SK-N-SH (cell line): ENCODE measurements at regions not wholly inside any gene's neighbourhood (a gene's known extent, or its start where the extent isn't known, plus 50 kb on each side); places are given as distances from the start of the nearest gene placed in this dataset.

ENCODE experiments used
- CTCF ChIA-PET: fragments of 300-600, 350-600 bp; formaldehyde crosslinking; extraction: SDS; loops from one replicate; lab custom pipeline; 2021; lab: Yijun Ruan, JAX
- POLR2A ChIA-PET: fragments of 350-600 bp; sonication (Branson Sonifier 250); formaldehyde crosslinking; extraction: SDS; loops from one replicate; lab custom pipeline; 2020; ENCODE audit warnings: antibody characterized with exemption, inconsistent platforms; lab: Yijun Ruan, JAX
- DNase-seq: peaks from one replicate; pipeline ENCODE4 v3.0.0; 2012
- H2AFZ ChIP-seq: fragments of 200-600 bp; sonication (generic); 2 replicates; pipeline ENCODE4 v1.8.1; 2016; ENCODE audit warnings: antibody characterized with exemption, mild to moderate bottlenecking, low read depth
- H3F3A ChIP-seq: fragments of 200-600 bp; sonication (generic); replicated peaks from 2 replicates; pipeline ENCODE3; 2016; ENCODE audit warnings: antibody characterized with exemption, mild to moderate bottlenecking; ENCODE audit not compliant: insufficient read depth
- H3K27ac ChIP-seq, 2 experiments: fragments of 200-500 bp in 1 of 2; fragments of 200-600 bp in 1 of 2; sonication (Bioruptor generic) in 1 of 2; sonication (generic), shearing (Covaris generic) in 1 of 2; 2 replicates each; pipeline versions ENCODE4 v1.5.1 to v1.6.1; 2014 to 2016; ENCODE audit warnings: low read depth in 2 of 2, inconsistent platforms in 1 of 2, low read length in 1 of 2, mild to moderate bottlenecking in 1 of 2, mixed read lengths in 1 of 2
- H3K27me3 ChIP-seq: fragments of 200-600 bp; sonication (generic), shearing (Covaris generic); 2 replicates; pipeline ENCODE4 v1.6.1; 2016; ENCODE audit warnings: mixed run types; ENCODE audit not compliant: insufficient read depth
- H3K36me3 ChIP-seq, 2 experiments: fragments of 200-500 bp in 1 of 2; fragments of 200-600 bp in 1 of 2; sonication (Bioruptor generic) in 1 of 2; sonication (generic) in 1 of 2; replicated peaks in 1 of 2; 2 replicates each; pipeline versions ENCODE3 to v1.5.1; 2014 to 2016; ENCODE audit warnings: low read length in 1 of 2, mild to moderate bottlenecking in 1 of 2; ENCODE audit not compliant: insufficient read depth in 2 of 2, control insufficient read depth in 1 of 2
- H3K4me1 ChIP-seq, 2 experiments: fragments of 200-500 bp in 1 of 2; fragments of 200-600 bp in 1 of 2; sonication (Bioruptor generic) in 1 of 2; sonication (generic), shearing (Covaris generic) in 1 of 2; 2 replicates each; pipeline versions ENCODE4 v1.5.1 to v1.6.1; 2014 to 2016; ENCODE audit warnings: low read depth in 1 of 2, low read length in 1 of 2, mixed run types in 1 of 2; ENCODE audit not compliant: insufficient read depth in 2 of 2, control insufficient read depth in 1 of 2
- H3K4me2 ChIP-seq: fragments of 200-600 bp; sonication (generic), shearing (Covaris generic); 2 replicates; pipeline ENCODE4 v1.6.1; 2017; ENCODE audit warnings: mixed run types
- H3K4me3 ChIP-seq, 2 experiments: fragments of 200-500 bp in 1 of 2; fragments of 200-600 bp in 1 of 2; sonication (Bioruptor generic) in 1 of 2; sonication (generic), shearing (Covaris generic) in 1 of 2; 2 replicates each; pipeline versions ENCODE4 v1.5.1 to v1.8.1; 2014 to 2016; ENCODE audit warnings: low read depth in 2 of 2, inconsistent platforms in 1 of 2, low read length in 1 of 2, mild to moderate bottlenecking in 1 of 2, mixed read lengths in 1 of 2, moderate library complexity in 1 of 2
- H3K79me2 ChIP-seq: fragments of 200-600 bp; sonication (generic); 2 replicates; pipeline ENCODE4 v1.8.1; 2017; ENCODE audit warnings: mild to moderate bottlenecking; ENCODE audit not compliant: insufficient read depth
- H3K9ac ChIP-seq: fragments of 200-600 bp; sonication (generic); 2 replicates; pipeline ENCODE4 v1.6.1; 2017; ENCODE audit warnings: mixed run types
- H3K9me2 ChIP-seq: fragments of 200-600 bp; sonication (generic); 2 replicates; pipeline ENCODE4 v1.6.1; 2017; ENCODE audit warnings: mixed run types
- H3K9me3 ChIP-seq: fragments of 200-600 bp; sonication (generic); 2 replicates; pipeline ENCODE4 v1.6.1; 2017; ENCODE audit warnings: mixed run types, mild to moderate bottlenecking, moderate library complexity
- H4K20me1 ChIP-seq: fragments of 200-600 bp; sonication (generic); 2 replicates; pipeline ENCODE4 v1.6.1; 2017; ENCODE audit warnings: mild to moderate bottlenecking, mixed run types; ENCODE audit not compliant: insufficient read depth
- CHD2 ChIP-seq: fragments of 150-350 bp; IDR thresholded peaks from 2 replicates; pipeline ENCODE4 v1.6.1; 2018; ENCODE audit warnings: low read length; ENCODE audit not compliant: partially characterized antibody
- EP300 ChIP-seq, 2 experiments: IDR thresholded peaks; 2 replicates each; pipeline versions ENCODE4 v1.4.0 to v1.6.1; 2012; ENCODE audit warnings: borderline replicate concordance in 1 of 2, low read depth in 1 of 2, low read length in 1 of 2
- EZH2phosphoT487 ChIP-seq: fragments of 200-600 bp; sonication (generic); IDR thresholded peaks from 2 replicates; pipeline ENCODE4 v1.6.1; 2017; ENCODE audit warnings: low read depth, mixed run types, mild to moderate bottlenecking, antibody characterized with exemption, moderate library complexity, borderline replicate concordance
- FOXJ3 ChIP-seq: sonication (generic); formaldehyde crosslinking; IDR thresholded peaks from 2 replicates; pipeline ENCODE4 v1.5.1; 2020; ENCODE audit warnings: mild to moderate bottlenecking, missing genetic modification reagents
- GABPA ChIP-seq: IDR thresholded peaks from 2 replicates; pipeline ENCODE4 v1.4.0; 2012; ENCODE audit warnings: low read depth, mild to moderate bottlenecking
- GATA2 ChIP-seq: sonication (generic); formaldehyde crosslinking; IDR thresholded peaks from 2 replicates; pipeline ENCODE4 v1.5.0; 2020; ENCODE audit warnings: mild to moderate bottlenecking, missing genetic modification reagents
- JUND ChIP-seq: IDR thresholded peaks from 2 replicates; pipeline ENCODE4 v1.4.0; 2012
- NFIC ChIP-seq: IDR thresholded peaks from 2 replicates; pipeline ENCODE4 v1.4.0; 2012; ENCODE audit warnings: borderline replicate concordance
- NRF1 ChIP-seq: IDR thresholded peaks from 2 replicates; pipeline ENCODE4 v1.6.1; 2012; ENCODE audit warnings: low read depth, mild to moderate bottlenecking, low read length
- POLR2AphosphoS5 ChIP-seq: IDR thresholded peaks from 2 replicates; pipeline ENCODE4 v1.6.1; 2012; ENCODE audit warnings: low read depth, low read length
- RCOR1 ChIP-seq: fragments of 150-350 bp; IDR thresholded peaks from 2 replicates; pipeline ENCODE4 v1.6.1; 2017; ENCODE audit warnings: antibody characterized with exemption, low read length
- RXRA ChIP-seq: IDR thresholded peaks from 2 replicates; pipeline ENCODE4 v1.4.0; 2012; ENCODE audit warnings: low read depth, mild to moderate bottlenecking, borderline replicate concordance
- SMC3 ChIP-seq: IDR thresholded peaks from 2 replicates; pipeline ENCODE4 v1.6.1; 2012; ENCODE audit warnings: low read depth, low read length, improper control_type of control experiment
- TCF12 ChIP-seq: IDR thresholded peaks from 2 replicates; pipeline ENCODE4 v1.4.0; 2012
- WGBS: methylation state at CpG from one replicate; pipeline ENCODE4 v1.1.6; 2017; ENCODE audit warnings: low lambda C conversion rate; 5-methylcytosine and 5-hydroxymethylcytosine counted together
- TF ChIP-seq, protein P1 (sequence below): fragments of 150-350 bp; IDR thresholded peaks from 2 replicates; pipeline ENCODE4 v1.6.1; 2016; ENCODE audit warnings: mild to moderate bottlenecking, low read depth, low read length
- TF ChIP-seq, protein P2 (sequence below): IDR thresholded peaks from 2 replicates; pipeline ENCODE4 v1.6.1; 2012; ENCODE audit warnings: mild to moderate bottlenecking, low read depth, low read length, moderate library complexity

DNA sequence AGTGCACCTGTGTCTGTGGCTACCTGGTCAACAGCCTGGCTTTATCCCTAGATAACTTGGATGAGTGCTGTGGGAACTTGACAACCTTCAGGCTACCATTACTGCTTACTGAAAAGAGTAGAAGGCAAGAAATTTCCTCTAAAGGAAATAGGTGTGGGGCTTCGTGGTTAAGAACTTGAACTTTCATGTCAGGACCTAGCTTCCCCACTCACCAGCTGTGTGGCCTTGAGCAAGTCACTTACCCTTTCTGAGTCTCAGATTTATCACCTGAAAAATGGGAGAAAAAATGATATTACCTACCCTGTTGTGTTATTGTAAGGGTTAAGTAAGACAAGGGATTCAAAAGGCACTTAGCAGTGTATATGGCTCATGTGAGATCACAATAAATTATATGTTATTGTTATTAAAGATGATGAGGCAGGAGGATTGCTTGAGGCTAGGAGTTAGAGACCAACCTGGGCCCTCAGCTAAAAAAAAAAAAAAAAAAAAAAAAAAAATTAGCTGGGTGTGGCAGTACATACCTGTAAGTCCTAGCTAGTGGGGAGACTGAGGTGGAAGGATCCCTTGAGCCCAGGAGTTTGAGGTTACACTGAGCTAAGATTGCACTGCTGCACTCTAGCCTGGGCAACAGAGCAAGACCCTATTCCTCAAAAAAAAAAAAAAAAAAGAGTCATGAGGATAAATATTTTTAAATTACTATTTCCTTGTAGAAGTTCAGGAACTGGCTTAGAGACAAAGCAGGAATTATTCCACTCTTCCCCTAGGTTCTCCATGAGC, 97.0 kb upstream of the SPRY4 start:
- DNase-seq = no peak
- POLR2A ChIA-PET = interaction anchor here (0.8 kb wide), 1 partner anchor 9 kb away, joined by 4 read pairs; no protein-coding TSS in a partner anchor
- Histone ChIP-seq H4K20me1 (no peaks in the 10 kb centered on the region), H3K9ac (no peak overlapping the region), H3K9me2 (no peaks in the 10 kb centered on the region), H3K27me3 (no peaks in the 10 kb centered on the region), H3K79me2 (no peaks in the 10 kb centered on the region), H3F3A (peaks cover 18% of the 10 kb centered on the region), H3K4me1 (peaks cover 15 to 34% of the 10 kb centered on the region in 2 experiments), H3K4me3 (no peak overlapping the region), H3K4me2 (peak overlapping the region; percentile 43; the same call in 1 of the 2 replicates), H2AFZ (no peak overlapping the region), H3K9me3 (no peaks in the 10 kb centered on the region), H3K27ac (peak overlapping the region in 1 of 2 experiments; percentile 68; a peak in 2 of 4 replicates), H3K36me3 (no peaks in the 10 kb centered on the region)
- CTCF ChIA-PET = interaction anchor here (1.0 to 2.0 kb wide), 3 partner anchors 11 to 446 kb away, joined by 3 to 7 read pairs (median 4); no protein-coding TSS in a partner anchor
- TF ChIP-seq, protein P1, sequence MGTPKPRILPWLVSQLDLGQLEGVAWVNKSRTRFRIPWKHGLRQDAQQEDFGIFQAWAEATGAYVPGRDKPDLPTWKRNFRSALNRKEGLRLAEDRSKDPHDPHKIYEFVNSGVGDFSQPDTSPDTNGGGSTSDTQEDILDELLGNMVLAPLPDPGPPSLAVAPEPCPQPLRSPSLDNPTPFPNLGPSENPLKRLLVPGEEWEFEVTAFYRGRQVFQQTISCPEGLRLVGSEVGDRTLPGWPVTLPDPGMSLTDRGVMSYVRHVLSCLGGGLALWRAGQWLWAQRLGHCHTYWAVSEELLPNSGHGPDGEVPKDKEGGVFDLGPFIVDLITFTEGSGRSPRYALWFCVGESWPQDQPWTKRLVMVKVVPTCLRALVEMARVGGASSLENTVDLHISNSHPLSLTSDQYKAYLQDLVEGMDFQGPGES = no peak
- TF ChIP-seq, protein P2, sequence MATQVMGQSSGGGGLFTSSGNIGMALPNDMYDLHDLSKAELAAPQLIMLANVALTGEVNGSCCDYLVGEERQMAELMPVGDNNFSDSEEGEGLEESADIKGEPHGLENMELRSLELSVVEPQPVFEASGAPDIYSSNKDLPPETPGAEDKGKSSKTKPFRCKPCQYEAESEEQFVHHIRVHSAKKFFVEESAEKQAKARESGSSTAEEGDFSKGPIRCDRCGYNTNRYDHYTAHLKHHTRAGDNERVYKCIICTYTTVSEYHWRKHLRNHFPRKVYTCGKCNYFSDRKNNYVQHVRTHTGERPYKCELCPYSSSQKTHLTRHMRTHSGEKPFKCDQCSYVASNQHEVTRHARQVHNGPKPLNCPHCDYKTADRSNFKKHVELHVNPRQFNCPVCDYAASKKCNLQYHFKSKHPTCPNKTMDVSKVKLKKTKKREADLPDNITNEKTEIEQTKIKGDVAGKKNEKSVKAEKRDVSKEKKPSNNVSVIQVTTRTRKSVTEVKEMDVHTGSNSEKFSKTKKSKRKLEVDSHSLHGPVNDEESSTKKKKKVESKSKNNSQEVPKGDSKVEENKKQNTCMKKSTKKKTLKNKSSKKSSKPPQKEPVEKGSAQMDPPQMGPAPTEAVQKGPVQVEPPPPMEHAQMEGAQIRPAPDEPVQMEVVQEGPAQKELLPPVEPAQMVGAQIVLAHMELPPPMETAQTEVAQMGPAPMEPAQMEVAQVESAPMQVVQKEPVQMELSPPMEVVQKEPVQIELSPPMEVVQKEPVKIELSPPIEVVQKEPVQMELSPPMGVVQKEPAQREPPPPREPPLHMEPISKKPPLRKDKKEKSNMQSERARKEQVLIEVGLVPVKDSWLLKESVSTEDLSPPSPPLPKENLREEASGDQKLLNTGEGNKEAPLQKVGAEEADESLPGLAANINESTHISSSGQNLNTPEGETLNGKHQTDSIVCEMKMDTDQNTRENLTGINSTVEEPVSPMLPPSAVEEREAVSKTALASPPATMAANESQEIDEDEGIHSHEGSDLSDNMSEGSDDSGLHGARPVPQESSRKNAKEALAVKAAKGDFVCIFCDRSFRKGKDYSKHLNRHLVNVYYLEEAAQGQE = no peak
- TF ChIP-seq GABPA (no peak), EP300 (IDR thresholded peaks at IDR 0.05; ENCODE audit: borderline replicate concordance in 1 of 2, low read depth in 1 of 2, low read length in 1 of 2) (no peak), GATA2 (CRISPR knock-in tag) (no peak), RXRA (no peak)
- WGBS = 87% methylated on average over 1 of the region's 1 CpG

GRCh38 chr5:142421228-142421617, 96.4 kb upstream of the SPRY4 start:
- TF ChIP-seq TCF12 (peak; percentile 57), EZH2phosphoT487 (no peak), POLR2AphosphoS5 (0 out of 2 replicates have a peak, but pooled peaks have one; percentile 15), CHD2 (peak; percentile 50), RCOR1 (peak; percentile 76), SMC3 (no peak), NFIC (peak; percentile 80), JUND (no peak), EP300 (IDR thresholded peaks at IDR 0.05; ENCODE audit: borderline replicate concordance in 1 of 2, low read depth in 1 of 2, low read length in 1 of 2) (peak in 1 of 2 experiments; percentile 74; a peak in 2 of 4 replicates), GATA2 (CRISPR knock-in tag) (peak; percentile 96), FOXJ3 (peak; percentile 65), NRF1 (no peak)
- H3K79me2 ChIP-seq = no peaks in the 10 kb centered on the region
- H3K27me3 ChIP-seq = no peaks in the 10 kb centered on the region
- ChIA-PET CTCF (interaction anchor here (0.6 to 2.0 kb wide), 4 partner anchors 15 to 230 kb away, joined by 3 to 7 read pairs (median 4); no protein-coding TSS in a partner anchor), POLR2A (interaction anchor here (0.8 kb wide), 1 partner anchor 8 kb away, joined by 4 read pairs; no protein-coding TSS in a partner anchor)
- H4K20me1 ChIP-seq = no peaks in the 10 kb centered on the region
- H3K9me3 ChIP-seq = no peaks in the 10 kb centered on the region
- 48% methylated on average over 5 of the region's 5 CpGs for WGBS
- peak; percentile 73 for DNase-seq
- H3K36me3 ChIP-seq = no peaks in the 10 kb centered on the region
- no peaks in the 10 kb centered on the region for H3K9me2 ChIP-seq
- peak overlapping the region; percentile 24 to 68; a peak in 3 of 4 replicates for H3K27ac ChIP-seq
- peaks cover 18% of the 10 kb centered on the region for H3F3A ChIP-seq
- peak overlapping the region; percentile 16; the same call in 1 of the 2 replicates for H3K4me2 ChIP-seq
- no peak overlapping the region for H3K9ac ChIP-seq
- H3K4me1 ChIP-seq = peaks cover 15 to 33% of the 10 kb centered on the region in 2 experiments
- no peak overlapping the region for H3K4me3 ChIP-seq
- H2AFZ ChIP-seq = no peak overlapping the region
